Stimulated activated naive CD4-positive, alpha-beta T cell treated with Interleukin-2 at 50 U/mL for 16 hours (primary cell): ENCODE measurements at regions not wholly inside any gene's neighbourhood (a gene's known extent, or its start where the extent isn't known, plus 50 kb on each side); places are given as distances from the start of the nearest gene placed in this dataset.

Experiments used
- DNase-seq: peaks from one replicate; lab custom pipeline; 2025; lab: John Stamatoyannopoulos, UW

- DNase-seq = no peak
Observed at GRCh38 chr2:207289295-207290018, 123.7 kb upstream of the KLF7 start.

GRCh38 chr2:207290833-207291624 lies 125.3 kb upstream of the KLF7 start:
- DNase-seq = no peak

GRCh38 chr2:207291625-207292252 lies 126.0 kb upstream of the KLF7 start:
- DNase-seq = no peak

- DNase-seq = no peak
Observed at GRCh38 chr2:207296265-207296948, 130.7 kb upstream of the KLF7 start.

- DNase-seq = no peak
Observed at GRCh38 chr2:207300817-207301216, 135.1 kb upstream of the KLF7 start.

GRCh38 chr2:207304761-207305160 lies 139.0 kb upstream of the KLF7 start:
- no peak for DNase-seq

- DNase-seq = no peak
Observed at GRCh38 chr2:207308519-207309224, 142.9 kb upstream of the KLF7 start.

GRCh38 chr2:207311316-207312005 lies 145.7 kb upstream of the KLF7 start:
- DNase-seq = no peak

- no peak for DNase-seq
Observed at GRCh38 chr2:207312006-207312356, 146.2 kb upstream of the KLF7 start.

- no peak for DNase-seq
Observed at GRCh38 chr2:207313947-207314346, 148.2 kb upstream of the KLF7 start.

GRCh38 chr2:207315131-207315530 lies 149.4 kb upstream of the KLF7 start:
- no peak for DNase-seq

GRCh38 chr2:207316484-207316883 lies 150.7 kb upstream of the KLF7 start:
- no peak for DNase-seq

- DNase-seq = no peak
Observed at GRCh38 chr2:207316906-207317305, 151.2 kb upstream of the KLF7 start.

GRCh38 chr2:207317378-207317984 lies 151.7 kb upstream of the KLF7 start:
- no peak for DNase-seq

GRCh38 chr2:207318181-207318628 lies 152.5 kb upstream of the KLF7 start:
- DNase-seq = no peak

GRCh38 chr2:207319316-207319715 lies 153.6 kb upstream of the KLF7 start:
- DNase-seq = no peak

- no peak for DNase-seq
Observed at GRCh38 chr2:207320381-207321159, 154.8 kb upstream of the KLF7 start.

GRCh38 chr2:207321514-207321913 lies 155.8 kb upstream of the KLF7 start:
- DNase-seq = no peak

GRCh38 chr2:207324001-207324400 lies 158.3 kb upstream of the KLF7 start:
- no peak for DNase-seq

- no peak for DNase-seq
Observed at GRCh38 chr2:207327513-207327912, 161.8 kb upstream of the KLF7 start.
